ENCODE measurements at regions not wholly inside any gene's neighbourhood (a gene's known extent, or its start where the extent isn't known, plus 50 kb on each side); places are given as distances from the start of the nearest gene placed in this dataset.

- intact Hi-C loops (cut with DNase I; ENCODE audit: low total_unique reads), result no loop called here
- no peaks in the 10 kb centered on the region for H3K36me3 ChIP-seq
These were observed 126.8 kb upstream of the PTPN3 start for GRCh38 chr9:109624896-109625295.

GRCh38 chr9:109627042-109627441 lies 128.9 kb upstream of the PTPN3 start:
- H3K4me3 ChIP-seq, result no peak overlapping the region
- no peaks in the 10 kb centered on the region for H3K36me3 ChIP-seq
- no peak overlapping the region for H3K27ac ChIP-seq
- no peak for TF ChIP-seq POLR2A (IDR thresholded peaks at IDR 0.05)
- TF ChIP-seq CTCF (IDR thresholded peaks at IDR 0.05), result no peak
- no peaks in the 10 kb centered on the region for H3K27me3 ChIP-seq
- DNase-seq, result no peak
- intact Hi-C loops (cut with DNase I; ENCODE audit: low total_unique reads), result no loop called here
- H3K9me3 ChIP-seq, result no peaks in the 10 kb centered on the region
- no peaks in the 10 kb centered on the region for H3K4me1 ChIP-seq

More at GRCh38 chr9:109624896-109625295, 126.8 kb upstream of the PTPN3 start:
- no peak overlapping the region for H3K4me3 ChIP-seq
- H3K4me1 ChIP-seq, result no peaks in the 10 kb centered on the region
- no peak for DNase-seq
- no peaks in the 10 kb centered on the region for H3K27me3 ChIP-seq
- no peaks in the 10 kb centered on the region for H3K9me3 ChIP-seq
- no peak for TF ChIP-seq POLR2A (IDR thresholded peaks at IDR 0.05)
- TF ChIP-seq CTCF (IDR thresholded peaks at IDR 0.05), result no peak
- H3K27ac ChIP-seq, result no peak overlapping the region

GRCh38 chr9:109629615-109630014 lies 131.5 kb upstream of the PTPN3 start:
- Histone ChIP-seq H3K27me3 (no peaks in the 10 kb centered on the region), H3K4me1 (no peaks in the 10 kb centered on the region), H3K27ac (no peak overlapping the region), H3K4me3 (no peak overlapping the region), H3K36me3 (no peaks in the 10 kb centered on the region), H3K9me3 (no peaks in the 10 kb centered on the region)
- no peak for DNase-seq
- intact Hi-C loops (cut with DNase I; ENCODE audit: low total_unique reads), result no loop called here
- no peak for TF ChIP-seq POLR2A (IDR thresholded peaks at IDR 0.05)
- no peak for TF ChIP-seq CTCF (IDR thresholded peaks at IDR 0.05)

GRCh38 chr9:109632817-109633216 lies 134.7 kb upstream of the PTPN3 start:
- intact Hi-C loops (cut with DNase I; ENCODE audit: low total_unique reads), result no loop called here

More at GRCh38 chr9:109632817-109633216, 134.7 kb upstream of the PTPN3 start:
- DNase-seq, result no peak
- Histone ChIP-seq H3K4me1 (no peaks in the 10 kb centered on the region), H3K9me3 (no peaks in the 10 kb centered on the region), H3K27me3 (no peaks in the 10 kb centered on the region), H3K27ac (no peak overlapping the region), H3K36me3 (no peaks in the 10 kb centered on the region), H3K4me3 (no peak overlapping the region)
- TF ChIP-seq CTCF (IDR thresholded peaks at IDR 0.05) (no peak), POLR2A (IDR thresholded peaks at IDR 0.05) (no peak)
